ENCODE measurements at regions not wholly inside any gene's neighbourhood (a gene's known extent, or its start where the extent isn't known, plus 50 kb on each side); places are given as distances from the start of the nearest gene placed in this dataset.
"Not testable (repeated sequence)": the region's sequence is repeated elsewhere in the genome, so short reads cannot be mapped to it uniquely, and the experiment has no call there.

DNA sequence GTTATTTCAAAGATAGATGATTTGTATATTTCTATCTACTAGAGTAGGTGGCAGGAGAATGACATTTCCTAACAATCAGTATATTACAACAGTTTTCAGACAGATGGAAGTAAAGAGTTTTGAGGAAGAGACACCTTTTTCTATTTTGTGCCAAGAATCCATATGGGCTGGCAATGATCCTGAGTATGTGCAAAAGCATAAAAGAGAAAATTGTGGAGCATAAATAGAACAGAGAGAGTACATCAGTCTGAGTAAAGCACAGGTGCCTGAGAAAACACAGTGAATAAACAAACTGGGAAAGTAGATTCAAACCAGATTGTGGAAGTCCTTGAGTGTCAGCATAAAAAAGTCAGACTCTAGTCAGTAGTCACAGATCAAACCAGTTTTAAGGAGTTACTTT is 96.8 kb upstream of the WDR44 start:
- TF ChIP-seq JUND (IDR thresholded peaks at IDR 0.05; ENCODE audit: low read depth): no peak
- peak in 1 of 2 experiments; percentile 37 for DNase-seq (ENCODE audit: low read depth in 1 of 2, low spot score in 1 of 2)
- in situ Hi-C loops (cut with HindIII; ENCODE audit: low pct_unique_long_range_greater_than_20kb, low sequenced_read_pairs): no loop called here

DNA sequence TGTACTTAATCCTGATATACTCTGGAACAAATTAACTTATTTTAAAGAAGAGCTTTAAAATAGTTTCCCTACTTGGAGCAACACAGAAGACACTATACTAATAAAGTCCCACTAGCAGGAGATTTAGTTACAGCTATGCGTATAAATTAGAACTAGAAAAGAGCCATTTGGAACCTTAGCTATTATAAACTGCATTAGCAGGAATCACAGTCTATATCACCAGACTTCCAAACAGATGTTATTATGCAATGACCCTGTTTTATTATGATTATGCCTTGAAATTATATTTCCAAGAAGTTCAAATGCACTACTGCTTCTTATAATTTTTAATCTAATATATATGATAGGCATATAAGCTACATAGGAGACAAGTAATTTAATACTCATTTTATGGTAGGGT is 95.5 kb upstream of the WDR44 start:
- DNase-seq (ENCODE audit: low read depth in 1 of 2, low spot score in 1 of 2): no peak
- no peak for TF ChIP-seq JUND (IDR thresholded peaks at IDR 0.05; ENCODE audit: low read depth)
- in situ Hi-C loops (cut with HindIII; ENCODE audit: low pct_unique_long_range_greater_than_20kb, low sequenced_read_pairs): no loop called here

DNA sequence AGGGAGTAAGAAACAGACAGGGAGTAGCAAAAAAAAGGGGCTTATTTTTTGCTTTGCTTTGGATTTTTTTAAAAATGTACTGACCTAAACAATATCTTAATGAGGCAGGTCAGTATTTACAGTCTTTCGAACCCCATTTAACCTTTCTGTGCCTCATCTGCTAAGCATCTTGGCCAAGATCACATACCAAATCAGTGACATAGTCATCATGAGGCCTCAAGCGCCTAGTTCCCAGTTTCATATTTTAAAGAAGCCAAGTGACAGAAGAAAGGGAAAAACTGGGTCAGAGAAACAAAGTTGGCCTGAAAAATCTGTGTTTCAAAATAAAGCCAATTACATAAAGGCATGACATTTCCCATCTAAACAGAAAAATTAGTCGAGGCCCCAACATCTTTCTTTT is 94.6 kb upstream of the WDR44 start:
- in situ Hi-C loops (cut with HindIII; ENCODE audit: low pct_unique_long_range_greater_than_20kb, low sequenced_read_pairs): no loop called here
- no peak for TF ChIP-seq JUND (IDR thresholded peaks at IDR 0.05; ENCODE audit: low read depth)
- no peak for DNase-seq (ENCODE audit: low read depth in 1 of 2, low spot score in 1 of 2)

GRCh38 chrX:118252967-118253366 is 92.9 kb upstream of the WDR44 start:
- TF ChIP-seq JUND (IDR thresholded peaks at IDR 0.05; ENCODE audit: low read depth): no peak
- no peak for DNase-seq (ENCODE audit: low read depth in 1 of 2, low spot score in 1 of 2)
- in situ Hi-C loops (cut with HindIII; ENCODE audit: low pct_unique_long_range_greater_than_20kb, low sequenced_read_pairs): no loop called here

- TF ChIP-seq JUND (IDR thresholded peaks at IDR 0.05; ENCODE audit: low read depth): no peak
- peak; percentile 2 to 60 for DNase-seq (ENCODE audit: low read depth in 1 of 2, low spot score in 1 of 2)
- in situ Hi-C loops (cut with HindIII; ENCODE audit: low pct_unique_long_range_greater_than_20kb, low sequenced_read_pairs): no loop called here
Observed at GRCh38 chrX:118254611-118255010, 91.3 kb upstream of the WDR44 start.

- TF ChIP-seq JUND (IDR thresholded peaks at IDR 0.05; ENCODE audit: low read depth): no peak
- in situ Hi-C loops (cut with HindIII; ENCODE audit: low pct_unique_long_range_greater_than_20kb, low sequenced_read_pairs): no loop called here
- DNase-seq (ENCODE audit: low read depth in 1 of 2, low spot score in 1 of 2): no peak
Observed at GRCh38 chrX:118255921-118256320, 90.0 kb upstream of the WDR44 start.

DNA sequence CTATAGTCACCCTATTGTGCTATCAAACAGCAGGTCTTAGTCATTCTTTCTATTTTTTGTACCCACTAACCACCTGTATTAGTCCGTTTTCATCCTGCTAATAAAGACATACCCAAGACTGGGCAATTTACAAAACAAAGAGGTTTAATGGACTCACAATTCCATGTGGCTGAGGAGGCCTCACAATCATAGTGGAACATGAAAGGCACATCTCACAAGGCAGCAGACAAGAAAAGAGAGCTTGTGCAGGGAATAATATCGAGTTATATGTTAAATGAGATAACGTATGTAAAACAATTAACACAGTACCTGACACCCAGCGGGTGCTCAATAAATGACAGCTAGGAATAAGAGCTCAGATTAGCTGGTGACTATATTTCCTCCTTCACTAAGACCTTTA is 88.1 kb upstream of the WDR44 start:
- DNase-seq (ENCODE audit: low read depth in 1 of 2, low spot score in 1 of 2): no peak
- no peak for TF ChIP-seq JUND (IDR thresholded peaks at IDR 0.05; ENCODE audit: low read depth)
- in situ Hi-C loops (cut with HindIII; ENCODE audit: low pct_unique_long_range_greater_than_20kb, low sequenced_read_pairs): no loop called here

- TF ChIP-seq JUND (IDR thresholded peaks at IDR 0.05; ENCODE audit: low read depth): no peak
- DNase-seq (ENCODE audit: low read depth in 1 of 2, low spot score in 1 of 2): no peak
- in situ Hi-C loops (cut with HindIII; ENCODE audit: low pct_unique_long_range_greater_than_20kb, low sequenced_read_pairs): no loop called here
Observed at GRCh38 chrX:118259213-118259612, 86.7 kb upstream of the WDR44 start.

GRCh38 chrX:118261151-118261550 is 84.8 kb upstream of the WDR44 start:
- in situ Hi-C loops (cut with HindIII; ENCODE audit: low pct_unique_long_range_greater_than_20kb, low sequenced_read_pairs): no loop called here

DNA sequence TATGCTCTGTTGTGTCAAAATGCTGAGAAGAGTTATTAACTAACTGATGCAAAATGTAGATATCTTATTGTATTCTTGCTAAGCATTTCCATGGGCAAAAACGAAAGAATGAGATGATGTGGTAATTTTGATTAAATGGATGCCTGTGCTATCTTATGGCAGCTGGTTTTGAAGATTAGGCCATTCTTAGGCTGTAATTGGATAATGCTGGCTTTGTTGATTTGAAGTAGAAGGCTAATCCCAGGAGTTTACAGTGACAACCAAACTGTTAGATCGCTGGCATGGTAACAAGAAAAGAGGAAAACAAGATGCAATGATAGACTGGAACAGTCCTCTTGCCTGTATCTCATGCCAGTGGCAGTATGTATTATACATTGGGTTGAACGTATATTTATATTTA is 74.1 kb upstream of the WDR44 start:
- no peak for TF ChIP-seq JUND (IDR thresholded peaks at IDR 0.05; ENCODE audit: low read depth)
- DNase-seq (ENCODE audit: low read depth in 1 of 2, low spot score in 1 of 2): no peak
- in situ Hi-C loops (cut with HindIII; ENCODE audit: low pct_unique_long_range_greater_than_20kb, low sequenced_read_pairs): no loop called here

More at GRCh38 chrX:118261151-118261550, 84.8 kb upstream of the WDR44 start:
- no peak for TF ChIP-seq JUND (IDR thresholded peaks at IDR 0.05; ENCODE audit: low read depth)
- DNase-seq (ENCODE audit: low read depth in 1 of 2, low spot score in 1 of 2): no peak

DNA sequence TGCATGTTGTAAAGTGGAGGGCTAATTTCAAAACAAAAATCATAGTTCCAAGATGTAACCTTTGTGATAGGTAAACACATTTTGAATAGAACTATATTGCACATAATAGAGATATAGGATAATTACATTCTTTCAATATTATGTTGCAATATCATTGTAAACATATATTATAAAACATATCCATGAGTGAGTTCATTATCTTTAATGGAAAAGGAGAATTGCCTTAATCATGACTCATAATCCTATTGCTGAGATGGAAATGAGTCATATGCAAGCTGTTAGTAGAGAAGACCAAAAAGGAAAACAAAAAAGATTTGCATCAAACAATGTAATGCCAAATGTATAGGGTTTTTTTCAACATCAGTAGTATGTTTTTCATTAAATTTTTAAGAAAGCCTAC is 73.7 kb upstream of the WDR44 start:
- no peak for TF ChIP-seq JUND (IDR thresholded peaks at IDR 0.05; ENCODE audit: low read depth)
- in situ Hi-C loops (cut with HindIII; ENCODE audit: low pct_unique_long_range_greater_than_20kb, low sequenced_read_pairs): no loop called here
- DNase-seq (ENCODE audit: low read depth in 1 of 2, low spot score in 1 of 2): no peak

- in situ Hi-C loops (cut with HindIII; ENCODE audit: low pct_unique_long_range_greater_than_20kb, low sequenced_read_pairs): no loop called here
Observed at GRCh38 chrX:118286066-118286762, 59.7 kb upstream of the WDR44 start.

DNA sequence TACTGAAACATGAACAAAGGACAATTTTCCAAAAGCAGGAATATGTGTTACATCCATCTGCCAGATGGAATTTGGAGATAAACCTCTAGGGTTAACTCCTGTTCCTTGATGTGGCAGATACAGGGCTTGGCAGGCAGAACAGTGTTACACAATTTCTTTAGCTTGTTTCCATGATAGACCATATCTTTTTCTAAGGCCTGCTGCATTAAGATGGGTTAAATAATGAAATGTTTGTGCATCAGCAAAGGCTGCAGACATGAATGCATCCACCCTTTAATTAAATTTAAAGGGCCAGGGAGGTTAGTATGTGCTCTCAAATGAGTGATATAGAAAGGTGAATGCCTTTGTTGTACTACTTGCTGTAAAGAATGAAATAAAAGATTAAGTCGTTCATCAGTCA is 50.1 kb upstream of the WDR44 start:
- in situ Hi-C loops (cut with HindIII; ENCODE audit: low pct_unique_long_range_greater_than_20kb, low sequenced_read_pairs): not testable (repeated sequence)

More at GRCh38 chrX:118286066-118286762, 59.7 kb upstream of the WDR44 start:
- no peak for DNase-seq (ENCODE audit: low read depth in 1 of 2, low spot score in 1 of 2)
- no peak for TF ChIP-seq JUND (IDR thresholded peaks at IDR 0.05; ENCODE audit: low read depth)

More for the DNA sequence above, 50.1 kb upstream of the WDR44 start:
- DNase-seq (ENCODE audit: low read depth in 1 of 2, low spot score in 1 of 2): not testable (repeated sequence)

Data from T47D (cell line).